ENCODE measurements at regions not wholly inside any gene's neighbourhood (a gene's known extent, or its start where the extent isn't known, plus 50 kb on each side); places are given as distances from the start of the nearest gene placed in this dataset.
"Not testable (repeated sequence)": the region's sequence is repeated elsewhere in the genome, so short reads cannot be mapped to it uniquely, and the experiment has no call there.

DNA sequence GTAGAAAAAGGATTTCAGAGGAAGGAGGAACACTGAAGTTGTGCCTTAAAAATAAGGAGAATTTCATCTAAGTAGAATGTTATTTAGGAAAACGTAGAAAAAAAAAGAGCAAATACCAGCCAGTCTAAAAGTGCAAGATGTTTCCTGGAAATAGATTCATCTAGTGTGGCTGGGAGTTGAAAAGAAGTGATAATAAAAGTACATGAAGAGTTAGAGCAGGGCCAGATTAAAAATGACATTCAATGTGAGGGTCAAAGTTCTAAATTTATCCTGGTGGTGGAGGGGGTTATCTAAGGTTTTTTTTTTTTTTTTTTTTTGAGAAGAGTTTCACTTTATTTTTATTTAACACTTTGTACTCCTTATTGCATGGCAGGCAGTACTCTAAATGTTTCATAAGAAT is 289.3 kb downstream of the MDFIC start:
- Histone ChIP-seq H3K27me3 (no peaks in the 10 kb centered on the region), H3K9me3 (replicated peaks in 1 of 3) (no peaks in the 10 kb centered on the region), H3K27ac (no peak overlapping the region), H3K36me3 (replicated peaks in 1 of 2) (no peaks in the 10 kb centered on the region), H3K4me3 (no peak overlapping the region), H3K4me1 (replicated peaks in 1 of 2) (no peaks in the 10 kb centered on the region)
- WGBS, 4 donors = 14 to 50% (median 38%) methylated on average over 1 of the region's 1 CpG
- intact Hi-C loops (cut with DNase I) = loop anchor here (10.0 kb wide), 1 partner anchor 346 kb away; no protein-coding TSS in a partner anchor
- DNase-seq = no peak
- TF ChIP-seq POLR2A (IDR thresholded peaks at IDR 0.05) = no peak
- TF ChIP-seq, protein P1, sequence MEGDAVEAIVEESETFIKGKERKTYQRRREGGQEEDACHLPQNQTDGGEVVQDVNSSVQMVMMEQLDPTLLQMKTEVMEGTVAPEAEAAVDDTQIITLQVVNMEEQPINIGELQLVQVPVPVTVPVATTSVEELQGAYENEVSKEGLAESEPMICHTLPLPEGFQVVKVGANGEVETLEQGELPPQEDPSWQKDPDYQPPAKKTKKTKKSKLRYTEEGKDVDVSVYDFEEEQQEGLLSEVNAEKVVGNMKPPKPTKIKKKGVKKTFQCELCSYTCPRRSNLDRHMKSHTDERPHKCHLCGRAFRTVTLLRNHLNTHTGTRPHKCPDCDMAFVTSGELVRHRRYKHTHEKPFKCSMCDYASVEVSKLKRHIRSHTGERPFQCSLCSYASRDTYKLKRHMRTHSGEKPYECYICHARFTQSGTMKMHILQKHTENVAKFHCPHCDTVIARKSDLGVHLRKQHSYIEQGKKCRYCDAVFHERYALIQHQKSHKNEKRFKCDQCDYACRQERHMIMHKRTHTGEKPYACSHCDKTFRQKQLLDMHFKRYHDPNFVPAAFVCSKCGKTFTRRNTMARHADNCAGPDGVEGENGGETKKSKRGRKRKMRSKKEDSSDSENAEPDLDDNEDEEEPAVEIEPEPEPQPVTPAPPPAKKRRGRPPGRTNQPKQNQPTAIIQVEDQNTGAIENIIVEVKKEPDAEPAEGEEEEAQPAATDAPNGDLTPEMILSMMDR (IDR thresholded peaks at IDR 0.05) = no peak

DNA sequence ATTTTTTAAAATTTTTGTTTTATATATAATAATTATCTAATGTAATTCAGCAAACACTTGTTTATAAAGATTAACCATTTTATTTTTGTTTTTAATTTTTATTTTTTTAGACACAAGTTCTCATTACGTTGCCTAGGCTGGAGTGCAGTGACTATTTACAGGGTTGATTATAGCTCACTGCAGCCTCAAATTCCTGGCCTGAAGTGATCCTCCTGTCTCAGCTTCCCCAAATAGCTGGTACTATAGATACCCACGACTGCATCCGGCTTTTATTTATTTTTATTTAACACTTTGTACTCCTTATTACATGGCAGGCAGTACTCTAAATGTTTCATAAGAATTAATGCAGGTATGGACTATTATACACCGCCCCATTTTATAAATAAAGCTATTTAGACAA is 288.7 kb downstream of the MDFIC start:
- Histone ChIP-seq H3K27ac (no peak overlapping the region), H3K36me3 (replicated peaks in 1 of 2) (no peaks in the 10 kb centered on the region), H3K9me3 (replicated peaks in 1 of 3) (no peaks in the 10 kb centered on the region), H3K4me3 (no peak overlapping the region), H3K4me1 (replicated peaks in 1 of 2) (no peaks in the 10 kb centered on the region), H3K27me3 (no peaks in the 10 kb centered on the region)
- no peak for DNase-seq
- TF ChIP-seq POLR2A (IDR thresholded peaks at IDR 0.05) = no peak
- TF ChIP-seq, protein P1 (IDR thresholded peaks at IDR 0.05) = no peak
- WGBS, 4 donors = 72 to 78% (median 76%) methylated on average over 4 of the region's 4 CpGs
- intact Hi-C loops (cut with DNase I) = loop anchor here (10.0 kb wide), 1 partner anchor 346 kb away; no protein-coding TSS in a partner anchor

DNA sequence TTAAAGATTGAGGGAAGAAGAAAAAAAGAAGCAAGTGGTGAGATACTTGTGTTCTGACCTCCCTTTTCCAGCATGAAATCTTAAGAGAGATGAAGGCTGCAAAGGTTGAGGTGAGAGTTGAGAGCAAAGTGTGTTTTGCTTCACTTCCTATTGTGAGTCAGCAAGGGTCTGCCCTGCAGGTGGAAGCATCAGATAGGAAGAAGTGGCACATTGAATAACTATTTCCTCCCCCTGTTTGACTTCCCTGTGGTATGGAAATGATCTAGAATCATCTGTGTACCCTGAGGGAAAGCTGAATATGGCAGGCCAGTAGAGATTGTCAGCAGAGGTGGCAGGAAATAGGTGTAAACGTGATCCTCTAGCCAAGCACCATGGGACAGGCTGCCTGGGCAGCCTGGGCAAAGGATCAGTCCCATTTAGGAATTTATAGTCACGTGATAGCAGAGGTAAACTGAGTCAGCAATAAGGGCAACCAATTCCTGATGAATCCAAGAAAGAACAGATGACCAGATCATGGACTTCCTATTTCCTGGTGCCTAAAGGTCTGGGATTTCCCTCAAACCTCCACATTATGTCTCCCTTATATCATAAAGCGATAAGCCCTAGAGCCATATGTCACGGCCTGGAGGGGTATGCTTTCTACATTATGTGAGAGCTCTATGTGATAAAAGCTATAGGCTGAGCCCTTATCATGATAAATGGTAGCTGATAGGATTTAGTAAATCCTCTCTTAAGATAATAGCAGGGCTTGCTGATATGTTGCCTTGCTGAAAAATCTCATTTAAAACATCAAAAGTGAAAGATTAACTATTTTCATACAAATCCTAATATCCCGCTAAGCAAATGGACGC is 287.0 kb downstream of the MDFIC start:
- DNase-seq = no peak
- Histone ChIP-seq H3K4me3 (no peak overlapping the region), H3K9me3 (replicated peaks in 1 of 3) (no peaks in the 10 kb centered on the region), H3K36me3 (replicated peaks in 1 of 2) (no peaks in the 10 kb centered on the region), H3K4me1 (replicated peaks in 1 of 2) (no peaks in the 10 kb centered on the region), H3K27ac (no peak overlapping the region), H3K27me3 (no peaks in the 10 kb centered on the region)
- intact Hi-C loops (cut with DNase I) = no loop called here
- TF ChIP-seq, protein P1 (IDR thresholded peaks at IDR 0.05) = no peak
- no peak for TF ChIP-seq POLR2A (IDR thresholded peaks at IDR 0.05)
- 72 to 84% (median 78%) methylated on average over 6 of the region's 6 CpGs for WGBS, 4 donors

DNA sequence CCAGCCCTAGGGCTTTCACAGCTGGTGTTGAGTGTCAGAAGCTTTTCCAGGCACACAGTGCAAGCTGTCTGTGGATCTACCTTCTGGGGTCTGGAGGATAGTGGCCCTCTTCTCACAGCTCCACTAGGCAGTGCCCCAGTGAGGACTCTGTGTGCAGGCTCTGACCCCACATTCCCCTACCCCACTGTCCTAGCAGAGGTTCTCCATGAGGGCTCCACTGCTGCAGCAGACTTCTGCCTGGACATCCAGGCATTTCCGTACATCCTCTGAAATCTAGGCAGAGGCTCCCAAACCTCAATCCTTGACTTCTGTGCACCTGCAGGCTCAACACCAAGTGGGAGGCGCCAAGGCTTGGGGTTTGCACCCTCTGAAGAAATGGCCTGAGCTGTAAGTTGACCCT is 284.5 kb downstream of the MDFIC start:
- H3K27me3 ChIP-seq; H3K36me3 ChIP-seq (replicated peaks in 1 of 2); H3K9me3 ChIP-seq (replicated peaks in 1 of 3); DNase-seq; intact Hi-C loops (cut with DNase I); H3K4me1 ChIP-seq (replicated peaks in 1 of 2); H3K27ac ChIP-seq; H3K4me3 ChIP-seq: not testable (repeated sequence)
- 68 to 93% (median 83%) methylated on average over 2 of the region's 2 CpGs; no CpG with 5 or more reads in 1 of the 4 donors for WGBS, 4 donors

DNA sequence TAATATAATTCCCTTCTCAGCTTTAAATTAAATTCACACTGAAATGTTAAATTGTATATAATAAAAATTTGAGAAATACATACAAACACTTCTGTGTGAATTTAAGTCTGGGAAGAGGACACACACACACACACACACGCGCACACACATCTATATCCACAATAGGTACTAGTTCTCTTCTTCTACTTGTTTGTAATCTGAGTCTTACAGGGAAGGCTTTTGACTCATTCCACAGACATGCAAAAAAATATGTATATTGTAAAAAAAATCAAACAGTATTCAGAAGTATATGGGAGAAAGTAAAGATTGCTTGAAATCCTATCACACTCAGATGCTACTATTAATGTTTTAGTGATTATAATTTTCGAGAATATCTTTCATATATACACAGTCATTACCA is 276.2 kb downstream of the MDFIC start:
- H3K27me3 ChIP-seq = no peaks in the 10 kb centered on the region
- no peak overlapping the region for H3K4me3 ChIP-seq
- no peak overlapping the region for H3K27ac ChIP-seq
- no peaks in the 10 kb centered on the region for H3K36me3 ChIP-seq (replicated peaks in 1 of 2)
- H3K4me1 ChIP-seq (replicated peaks in 1 of 2) = no peaks in the 10 kb centered on the region
- no peaks in the 10 kb centered on the region for H3K9me3 ChIP-seq (replicated peaks in 1 of 3)
- intact Hi-C loops (cut with DNase I) = no loop called here
- 82 to 93% (median 85%) methylated on average over 3 of the region's 3 CpGs for WGBS, 4 donors
- no peak for DNase-seq
- no peak for TF ChIP-seq POLR2A (IDR thresholded peaks at IDR 0.05)
- TF ChIP-seq, protein P1 (IDR thresholded peaks at IDR 0.05) = no peak
